Neural cell (in vitro differentiated cells): ENCODE measurements at regions not wholly inside any gene's neighbourhood (a gene's known extent, or its start where the extent isn't known, plus 50 kb on each side); places are given as distances from the start of the nearest gene placed in this dataset.

Experiments
- EZH2 ChIP-seq: fragments of 200-600, 300-800 bp; shearing (Covaris generic), sonication (generic); IDR thresholded peaks from 2 replicates; pipeline ENCODE4 v1.6.1; 2014; ENCODE audit warnings: antibody characterized with exemption, low read length, borderline replicate concordance, mild to moderate bottlenecking; ENCODE audit not compliant: insufficient read depth, poor library complexity, severe bottlenecking
- RAD21 ChIP-seq: fragments of 450-650 bp; conservative IDR thresholded peaks from 2 replicates; pipeline ENCODE4 v1.6.1; 2014; ENCODE audit warnings: antibody characterized with exemption, mild to moderate bottlenecking, moderate library complexity
- REST ChIP-seq: IDR thresholded peaks from 2 replicates; pipeline ENCODE4 v1.6.1; 2012; ENCODE audit warnings: borderline replicate concordance
- SMC3 ChIP-seq: fragments of 450-650 bp; conservative IDR thresholded peaks from 2 replicates; pipeline ENCODE4 v1.6.1; 2014; ENCODE audit warnings: antibody characterized with exemption, mild to moderate bottlenecking, moderate library complexity; ENCODE audit not compliant: poor library complexity
- TAF1 ChIP-seq: IDR thresholded peaks from 2 replicates; pipeline ENCODE4 v1.6.1; 2012; ENCODE audit warnings: low read depth
- TF ChIP-seq, protein P1 (sequence below): fragments of 450-650 bp; IDR thresholded peaks from 2 replicates; pipeline ENCODE4 v1.5.1; 2014; ENCODE audit warnings: antibody characterized with exemption, mild to moderate bottlenecking, moderate library complexity; ENCODE audit not compliant: poor library complexity, severe bottlenecking

DNA sequence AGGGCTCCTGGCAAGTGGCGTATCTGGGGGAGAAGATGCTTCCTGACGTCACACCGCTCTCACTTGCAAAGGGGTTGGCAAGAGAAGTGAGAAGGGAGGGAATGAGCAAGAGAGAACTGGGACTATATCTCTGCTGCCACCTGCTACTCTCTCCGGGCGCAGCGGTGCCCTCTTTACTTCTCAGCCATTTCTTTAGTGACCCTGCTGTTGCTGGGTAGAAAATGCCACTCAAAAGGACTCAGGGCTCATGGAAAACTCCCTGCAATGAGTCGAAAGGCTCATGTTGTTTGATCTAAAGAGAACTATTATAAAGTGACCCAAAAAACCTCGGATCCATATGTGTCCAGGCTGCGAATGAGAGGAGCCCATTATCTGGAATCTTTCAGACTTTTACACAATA is 401.8 kb downstream of the SAMD5 start:
- TF ChIP-seq EZH2 (no peak), TAF1 (no peak), SMC3 (no peak), REST (no peak), RAD21 (no peak)
- TF ChIP-seq, protein P1, sequence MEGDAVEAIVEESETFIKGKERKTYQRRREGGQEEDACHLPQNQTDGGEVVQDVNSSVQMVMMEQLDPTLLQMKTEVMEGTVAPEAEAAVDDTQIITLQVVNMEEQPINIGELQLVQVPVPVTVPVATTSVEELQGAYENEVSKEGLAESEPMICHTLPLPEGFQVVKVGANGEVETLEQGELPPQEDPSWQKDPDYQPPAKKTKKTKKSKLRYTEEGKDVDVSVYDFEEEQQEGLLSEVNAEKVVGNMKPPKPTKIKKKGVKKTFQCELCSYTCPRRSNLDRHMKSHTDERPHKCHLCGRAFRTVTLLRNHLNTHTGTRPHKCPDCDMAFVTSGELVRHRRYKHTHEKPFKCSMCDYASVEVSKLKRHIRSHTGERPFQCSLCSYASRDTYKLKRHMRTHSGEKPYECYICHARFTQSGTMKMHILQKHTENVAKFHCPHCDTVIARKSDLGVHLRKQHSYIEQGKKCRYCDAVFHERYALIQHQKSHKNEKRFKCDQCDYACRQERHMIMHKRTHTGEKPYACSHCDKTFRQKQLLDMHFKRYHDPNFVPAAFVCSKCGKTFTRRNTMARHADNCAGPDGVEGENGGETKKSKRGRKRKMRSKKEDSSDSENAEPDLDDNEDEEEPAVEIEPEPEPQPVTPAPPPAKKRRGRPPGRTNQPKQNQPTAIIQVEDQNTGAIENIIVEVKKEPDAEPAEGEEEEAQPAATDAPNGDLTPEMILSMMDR: no peak
